H9 (cell line): ENCODE measurements at regions not wholly inside any gene's neighbourhood (a gene's known extent, or its start where the extent isn't known, plus 50 kb on each side); places are given as distances from the start of the nearest gene placed in this dataset.
A peak's percentile ranks its signal among the peaks of the same experiment; 100 is the strongest.

Source experiments
- DNase-seq: peaks from one replicate; pipeline ENCODE4 v3.0.0-alpha.2; 2017
- H2AFZ ChIP-seq: one replicate; pipeline ENCODE4 v1.6.1; 2013; ENCODE audit warnings: mild to moderate bottlenecking, low read length, control low read depth, moderate library complexity
- H2AK5ac ChIP-seq: 2 replicates; pipeline ENCODE4 v1.6.1; 2013; ENCODE audit warnings: low read length, control low read depth, mixed read lengths; ENCODE audit not compliant: insufficient read length
- H2BK120ac ChIP-seq: one replicate; pipeline ENCODE4 v1.6.1; 2013; ENCODE audit warnings: low read depth, mild to moderate bottlenecking, low read length, control low read depth, inconsistent platforms; ENCODE audit not compliant: poor library complexity, severe bottlenecking
- H2BK12ac ChIP-seq: 2 replicates; pipeline ENCODE4 v1.6.1; 2013; ENCODE audit warnings: low read length, control low read depth, mixed read lengths, low read depth; ENCODE audit not compliant: insufficient read length
- H2BK15ac ChIP-seq: 2 replicates; pipeline ENCODE4 v1.6.1; 2013; ENCODE audit warnings: low read depth, low read length, control low read depth
- H2BK20ac ChIP-seq: one replicate; pipeline ENCODE4 v1.6.1; 2013; ENCODE audit warnings: low read depth, mild to moderate bottlenecking, low read length, control low read depth, inconsistent platforms; ENCODE audit not compliant: poor library complexity, severe bottlenecking
- H2BK5ac ChIP-seq: 2 replicates; pipeline ENCODE4 v1.6.1; 2013; ENCODE audit warnings: low read length, control low read depth, mixed read lengths; ENCODE audit not compliant: insufficient read length
- H3K14ac ChIP-seq: 2 replicates; pipeline ENCODE4 v1.6.1; 2013; ENCODE audit warnings: low read length, control low read depth; ENCODE audit not compliant: insufficient read depth
- H3K18ac ChIP-seq: 2 replicates; pipeline ENCODE4 v1.6.1; 2013; ENCODE audit warnings: low read depth, mild to moderate bottlenecking, mixed read lengths, low read length, control low read depth; ENCODE audit not compliant: insufficient read length
- H3K23ac ChIP-seq: 2 replicates; pipeline ENCODE4 v1.6.1; 2013; ENCODE audit warnings: low read length, control low read depth, mixed read lengths, low read depth; ENCODE audit not compliant: insufficient read length
- H3K23me2 ChIP-seq: 2 replicates; pipeline ENCODE4 v1.6.1; 2013; ENCODE audit warnings: low read depth, mild to moderate bottlenecking, mixed read lengths, low read length, control low read depth; ENCODE audit not compliant: insufficient read length, poor library complexity, severe bottlenecking
- H3K27ac ChIP-seq: 2 replicates; pipeline ENCODE4 v1.5.1; 2013; ENCODE audit warnings: low read length, control low read depth, mixed read lengths, low read depth; ENCODE audit not compliant: insufficient read length
- H3K27me3 ChIP-seq: 2 replicates; pipeline ENCODE4 v1.6.1; 2013; ENCODE audit warnings: low read length, control low read depth, inconsistent platforms; ENCODE audit not compliant: insufficient read depth
- H3K4ac ChIP-seq: 2 replicates; pipeline ENCODE4 v1.6.1; 2013; ENCODE audit warnings: low read depth, mild to moderate bottlenecking, control low read depth, inconsistent platforms, low read length, moderate library complexity
- H3K4me1 ChIP-seq: 2 replicates; pipeline ENCODE4 v1.6.1; 2013; ENCODE audit warnings: low read length, control low read depth, inconsistent platforms; ENCODE audit not compliant: insufficient read depth
- H3K4me2 ChIP-seq: 2 replicates; pipeline ENCODE4 v1.6.1; 2013; ENCODE audit warnings: low read length, control low read depth, mixed read lengths; ENCODE audit not compliant: insufficient read length, insufficient read depth
- H3K56ac ChIP-seq: 2 replicates; pipeline ENCODE4 v1.6.1; 2013; ENCODE audit warnings: low read depth, mild to moderate bottlenecking, mixed read lengths, low read length, control low read depth; ENCODE audit not compliant: insufficient read length
- H3K79me1 ChIP-seq: 2 replicates; pipeline ENCODE4 v1.6.1; 2013; ENCODE audit warnings: low read depth, mild to moderate bottlenecking, moderate library complexity, low read length, control low read depth, inconsistent platforms; ENCODE audit not compliant: insufficient read depth, poor library complexity, severe bottlenecking
- H3K79me2 ChIP-seq: 2 replicates; pipeline ENCODE4 v1.6.1; 2013; ENCODE audit warnings: low read length, control low read depth, inconsistent platforms; ENCODE audit not compliant: insufficient read depth
- H3K9ac ChIP-seq: 2 replicates; pipeline ENCODE4 v1.6.1; 2013; ENCODE audit warnings: low read length, control low read depth, mixed read lengths; ENCODE audit not compliant: insufficient read length; ENCODE audit errors: extremely low read depth
- H3K9me3 ChIP-seq: one replicate; pipeline ENCODE4 v1.6.1; 2013; ENCODE audit warnings: low read depth, low read length, inconsistent platforms; ENCODE audit not compliant: control insufficient read depth
- H3T11ph ChIP-seq: one replicate; pipeline ENCODE4 v1.6.1; 2013; ENCODE audit warnings: mild to moderate bottlenecking, low read length, control low read depth, inconsistent platforms
- H4K20me1 ChIP-seq: one replicate; pipeline ENCODE4 v1.6.1; 2013; ENCODE audit not compliant: control insufficient read depth, insufficient read length, insufficient read depth
- H4K5ac ChIP-seq: 2 replicates; pipeline ENCODE4 v1.6.1; 2013; ENCODE audit warnings: low read depth, mild to moderate bottlenecking, mixed read lengths, low read length, control low read depth; ENCODE audit not compliant: insufficient read length
- H4K8ac ChIP-seq: replicated peaks from 2 replicates; pipeline ENCODE4 v1.6.1; 2013; ENCODE audit warnings: low read length, control low read depth, mixed read lengths, low read depth; ENCODE audit not compliant: insufficient read length
- H4K91ac ChIP-seq: 2 replicates; pipeline ENCODE4 v1.6.1; 2013; ENCODE audit warnings: low read depth, mild to moderate bottlenecking, moderate library complexity, mixed read lengths, low read length, control low read depth; ENCODE audit not compliant: insufficient read length
- H3K27ac Mint-ChIP-seq, 3 experiments: 2 replicates in 2 of 3; 3 replicates in 1 of 3; pipeline ENCODE4 v1.8.0; 2020 to 2021; ENCODE audit warnings: mixed read lengths in 3 of 3, mild to moderate bottlenecking in 1 of 3, moderate library complexity in 1 of 3
- H3K27me3 Mint-ChIP-seq: 2 replicates; pipeline ENCODE4 v1.8.0; 2021; ENCODE audit warnings: low read depth, mild to moderate bottlenecking, moderate library complexity, mixed read lengths
- H3K36me3 Mint-ChIP-seq, 3 experiments: 2 replicates in 2 of 3; 3 replicates in 1 of 3; pipeline ENCODE4 v1.8.0; 2020 to 2021; ENCODE audit warnings: low read depth in 3 of 3, mixed read lengths in 3 of 3; ENCODE audit not compliant: insufficient read depth in 1 of 3
- H3K4me1 Mint-ChIP-seq, 2 experiments: 2 replicates each; pipeline ENCODE4 v1.8.0; 2020; ENCODE audit warnings: mixed read lengths in 2 of 2
- H3K4me3 Mint-ChIP-seq, 2 experiments: 2 replicates in 1 of 2; 3 replicates in 1 of 2; pipeline ENCODE4 v1.8.0; 2020 to 2021; ENCODE audit warnings: mild to moderate bottlenecking in 2 of 2, mixed read lengths in 2 of 2, moderate library complexity in 1 of 2
- H3K9me3 Mint-ChIP-seq, 2 experiments: 2 replicates in 1 of 2; 3 replicates in 1 of 2; pipeline ENCODE4 v1.8.0; 2020; ENCODE audit warnings: mild to moderate bottlenecking in 2 of 2, mixed read lengths in 2 of 2, moderate library complexity in 1 of 2
- WGBS: extraction: QIAGEN DNeasy Blood & Tissue Kit; methylation state at CpG from one replicate; pipeline ENCODE4 v1.1.7; 2013; ENCODE audit warnings: missing lambda C conversion rate, low lambda C conversion rate, mixed read lengths; ENCODE audit not compliant: insufficient read length; ENCODE audit errors: extremely low coverage; 5-methylcytosine and 5-hydroxymethylcytosine counted together
- TF ChIP-seq, protein P1 (sequence below): fragments of 200-600 bp; sonication (generic); conservative IDR thresholded peaks from 3 replicates; pipeline ENCODE4 v1.8.0; 2021; ENCODE audit warnings: antibody characterized with exemption, mild to moderate bottlenecking

DNA sequence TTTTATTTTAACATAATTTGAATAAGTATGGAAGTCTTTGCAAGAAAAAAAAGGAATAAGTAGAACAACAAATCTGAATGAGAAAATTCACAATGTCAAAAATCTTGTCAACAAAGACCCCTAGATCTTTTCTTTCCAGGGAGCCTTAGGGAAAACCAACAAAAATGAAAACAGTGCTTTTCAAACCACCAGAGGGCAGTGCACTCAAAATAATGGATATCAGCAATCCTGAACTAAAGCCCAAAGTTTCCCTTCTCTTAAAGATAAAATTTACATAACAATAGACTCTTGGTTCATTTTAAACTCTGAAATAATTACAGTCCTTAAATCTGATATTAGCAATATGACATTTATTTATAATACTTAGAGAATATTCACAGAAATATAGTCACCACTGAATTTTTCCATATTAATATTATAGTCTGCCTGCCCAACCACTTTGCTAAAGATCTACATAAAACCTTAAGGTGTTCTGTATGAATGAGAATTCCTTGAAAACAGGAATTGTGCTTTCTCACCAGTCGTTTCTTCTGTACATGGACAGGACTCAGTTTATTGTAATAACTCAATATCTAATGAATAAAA is 105.3 kb upstream of the BMP5 start:
- no peaks in the 10 kb centered on the region for H4K20me1 ChIP-seq
- Mint-ChIP-seq H3K9me3 (peaks cover 0 to 5% of the 10 kb centered on the region in 2 experiments; a peak in 4 of 5 replicates), H3K4me1 (peaks cover 8 to 10% of the 10 kb centered on the region in 2 experiments), H3K4me3 (no peak overlapping the region), H3K36me3 (no peaks in the 10 kb centered on the region; a peak in 1 of 7 replicates), H3K27ac (no peak overlapping the region), H3K27me3 (no peaks in the 10 kb centered on the region)
- no peak overlapping the region for H2BK20ac ChIP-seq
- no peaks in the 10 kb centered on the region for H3K27me3 ChIP-seq
- no CpG with 5 or more reads among the region's 1 CpG for WGBS
- no peak overlapping the region for H3K4ac ChIP-seq
- DNase-seq = no peak
- H3K9me3 ChIP-seq = no peaks in the 10 kb centered on the region
- no peak overlapping the region for H2AK5ac ChIP-seq
- no peak overlapping the region for H2BK12ac ChIP-seq
- H4K8ac ChIP-seq = no peak overlapping the region
- H3K23me2 ChIP-seq = no peaks in the 10 kb centered on the region
- H3K23ac ChIP-seq = no peak overlapping the region
- H3K4me2 ChIP-seq = no peak overlapping the region
- no peaks in the 10 kb centered on the region for H3K79me1 ChIP-seq
- no peak overlapping the region for H3K56ac ChIP-seq
- H3K27ac ChIP-seq = no peak overlapping the region
- H2AFZ ChIP-seq = no peak overlapping the region
- H3K18ac ChIP-seq = no peak overlapping the region
- H2BK5ac ChIP-seq = no peak overlapping the region
- no peak overlapping the region for H2BK15ac ChIP-seq
- no peak overlapping the region for H4K91ac ChIP-seq
- H3K14ac ChIP-seq = no peak overlapping the region
- H3K9ac ChIP-seq = no peak overlapping the region
- TF ChIP-seq, protein P1, sequence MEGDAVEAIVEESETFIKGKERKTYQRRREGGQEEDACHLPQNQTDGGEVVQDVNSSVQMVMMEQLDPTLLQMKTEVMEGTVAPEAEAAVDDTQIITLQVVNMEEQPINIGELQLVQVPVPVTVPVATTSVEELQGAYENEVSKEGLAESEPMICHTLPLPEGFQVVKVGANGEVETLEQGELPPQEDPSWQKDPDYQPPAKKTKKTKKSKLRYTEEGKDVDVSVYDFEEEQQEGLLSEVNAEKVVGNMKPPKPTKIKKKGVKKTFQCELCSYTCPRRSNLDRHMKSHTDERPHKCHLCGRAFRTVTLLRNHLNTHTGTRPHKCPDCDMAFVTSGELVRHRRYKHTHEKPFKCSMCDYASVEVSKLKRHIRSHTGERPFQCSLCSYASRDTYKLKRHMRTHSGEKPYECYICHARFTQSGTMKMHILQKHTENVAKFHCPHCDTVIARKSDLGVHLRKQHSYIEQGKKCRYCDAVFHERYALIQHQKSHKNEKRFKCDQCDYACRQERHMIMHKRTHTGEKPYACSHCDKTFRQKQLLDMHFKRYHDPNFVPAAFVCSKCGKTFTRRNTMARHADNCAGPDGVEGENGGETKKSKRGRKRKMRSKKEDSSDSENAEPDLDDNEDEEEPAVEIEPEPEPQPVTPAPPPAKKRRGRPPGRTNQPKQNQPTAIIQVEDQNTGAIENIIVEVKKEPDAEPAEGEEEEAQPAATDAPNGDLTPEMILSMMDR = peak; percentile 86
- no peak overlapping the region for H3T11ph ChIP-seq
- no peak overlapping the region for H2BK120ac ChIP-seq
- no peaks in the 10 kb centered on the region for H3K79me2 ChIP-seq
- H3K4me1 ChIP-seq = no peaks in the 10 kb centered on the region
- no peak overlapping the region for H4K5ac ChIP-seq
